ENCODE measurements at regions not wholly inside any gene's neighbourhood (a gene's known extent, or its start where the extent isn't known, plus 50 kb on each side); places are given as distances from the start of the nearest gene placed in this dataset.

- TF ChIP-seq MAX (IDR thresholded peaks at IDR 0.05; ENCODE audit: low read depth, low read length) (no peak), POLR2A (IDR thresholded peaks at IDR 0.05; ENCODE audit: extremely low read depth, insufficient read length) (no peak), MYC (IDR thresholded peaks at IDR 0.05; ENCODE audit: low read depth, low read length) (no peak), CTCF (IDR thresholded peaks at IDR 0.05; ENCODE audit: low read depth, low read length) (no peak)
- no peak overlapping the region for H3K4me3 ChIP-seq (ENCODE audit: low read depth, low read length)
- DNase-seq (ENCODE audit: low read depth): no peak
These were observed 74.1 kb downstream of the HFE start for GRCh38 chr6:26161322-26161721.

GRCh38 chr6:26162399-26162798 is 75.2 kb downstream of the HFE start:
- TF ChIP-seq MAX (IDR thresholded peaks at IDR 0.05; ENCODE audit: low read depth, low read length) (no peak), CTCF (IDR thresholded peaks at IDR 0.05; ENCODE audit: low read depth, low read length) (no peak), MYC (IDR thresholded peaks at IDR 0.05; ENCODE audit: low read depth, low read length) (no peak), POLR2A (IDR thresholded peaks at IDR 0.05; ENCODE audit: extremely low read depth, insufficient read length) (no peak)
- DNase-seq (ENCODE audit: low read depth): no peak
- H3K4me3 ChIP-seq (ENCODE audit: low read depth, low read length): no peak overlapping the region

GRCh38 chr6:26163427-26164119 is 76.3 kb downstream of the HFE start:
- H3K4me3 ChIP-seq (ENCODE audit: low read depth, low read length): no peak overlapping the region
- no peak for TF ChIP-seq MAX (IDR thresholded peaks at IDR 0.05; ENCODE audit: low read depth, low read length)
- DNase-seq (ENCODE audit: low read depth): no peak

- no peak overlapping the region for H3K4me3 ChIP-seq (ENCODE audit: low read depth, low read length)
- no peak for TF ChIP-seq MYC (IDR thresholded peaks at IDR 0.05; ENCODE audit: low read depth, low read length)
- TF ChIP-seq MAX (IDR thresholded peaks at IDR 0.05; ENCODE audit: low read depth, low read length): no peak
- TF ChIP-seq POLR2A (IDR thresholded peaks at IDR 0.05; ENCODE audit: extremely low read depth, insufficient read length): no peak
- TF ChIP-seq CTCF (IDR thresholded peaks at IDR 0.05; ENCODE audit: low read depth, low read length): no peak
- DNase-seq (ENCODE audit: low read depth): no peak
These were observed 76.9 kb downstream of the HFE start for GRCh38 chr6:26164120-26164505.

GRCh38 chr6:26165261-26165790 is 78.1 kb downstream of the HFE start:
- no peak for DNase-seq (ENCODE audit: low read depth)
- H3K4me3 ChIP-seq (ENCODE audit: low read depth, low read length): no peak overlapping the region
- no peak for TF ChIP-seq POLR2A (IDR thresholded peaks at IDR 0.05; ENCODE audit: extremely low read depth, insufficient read length)
- no peak for TF ChIP-seq MYC (IDR thresholded peaks at IDR 0.05; ENCODE audit: low read depth, low read length)
- no peak for TF ChIP-seq CTCF (IDR thresholded peaks at IDR 0.05; ENCODE audit: low read depth, low read length)
- TF ChIP-seq MAX (IDR thresholded peaks at IDR 0.05; ENCODE audit: low read depth, low read length): no peak

- DNase-seq (ENCODE audit: low read depth): no peak
- H3K4me3 ChIP-seq (ENCODE audit: low read depth, low read length): no peak overlapping the region
These were observed 83.0 kb downstream of the HFE start for GRCh38 chr6:26170181-26170580.

More at GRCh38 chr6:26170181-26170580, 83.0 kb downstream of the HFE start:
- no peak for TF ChIP-seq MYC (IDR thresholded peaks at IDR 0.05; ENCODE audit: low read depth, low read length)
